ENCODE measurements at regions not wholly inside any gene's neighbourhood (a gene's known extent, or its start where the extent isn't known, plus 50 kb on each side); places are given as distances from the start of the nearest gene placed in this dataset.

DNA sequence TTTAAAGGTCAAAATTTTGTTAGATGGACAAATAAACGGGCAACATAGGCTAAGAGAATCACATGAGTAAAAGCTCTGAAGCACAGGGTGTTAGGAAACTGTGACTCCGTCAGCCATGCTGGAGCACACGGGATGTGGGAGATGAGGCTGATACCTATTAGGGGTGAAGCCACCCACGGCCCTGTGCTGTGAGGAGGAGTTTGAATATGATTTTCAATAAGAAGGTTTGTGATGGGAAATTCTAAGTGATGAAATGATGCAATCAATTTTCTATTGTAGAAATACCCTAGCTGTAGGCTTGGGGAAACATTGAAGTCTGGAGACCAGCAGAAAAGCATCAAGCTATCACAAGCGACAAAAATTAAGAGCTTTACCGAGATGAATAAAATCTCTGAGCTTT is 431.3 kb downstream of the CMPK2 start:
- TF ChIP-seq, protein P1, sequence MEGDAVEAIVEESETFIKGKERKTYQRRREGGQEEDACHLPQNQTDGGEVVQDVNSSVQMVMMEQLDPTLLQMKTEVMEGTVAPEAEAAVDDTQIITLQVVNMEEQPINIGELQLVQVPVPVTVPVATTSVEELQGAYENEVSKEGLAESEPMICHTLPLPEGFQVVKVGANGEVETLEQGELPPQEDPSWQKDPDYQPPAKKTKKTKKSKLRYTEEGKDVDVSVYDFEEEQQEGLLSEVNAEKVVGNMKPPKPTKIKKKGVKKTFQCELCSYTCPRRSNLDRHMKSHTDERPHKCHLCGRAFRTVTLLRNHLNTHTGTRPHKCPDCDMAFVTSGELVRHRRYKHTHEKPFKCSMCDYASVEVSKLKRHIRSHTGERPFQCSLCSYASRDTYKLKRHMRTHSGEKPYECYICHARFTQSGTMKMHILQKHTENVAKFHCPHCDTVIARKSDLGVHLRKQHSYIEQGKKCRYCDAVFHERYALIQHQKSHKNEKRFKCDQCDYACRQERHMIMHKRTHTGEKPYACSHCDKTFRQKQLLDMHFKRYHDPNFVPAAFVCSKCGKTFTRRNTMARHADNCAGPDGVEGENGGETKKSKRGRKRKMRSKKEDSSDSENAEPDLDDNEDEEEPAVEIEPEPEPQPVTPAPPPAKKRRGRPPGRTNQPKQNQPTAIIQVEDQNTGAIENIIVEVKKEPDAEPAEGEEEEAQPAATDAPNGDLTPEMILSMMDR (IDR thresholded peaks at IDR 0.05) = no peak
- no peak for TF ChIP-seq EZH2 (IDR thresholded peaks at IDR 0.05; ENCODE audit: borderline replicate concordance, insufficient read depth, low read depth, low read length, poor library complexity, severe bottlenecking)

All from B cell (primary cell).